Testis (tissue), 2 donors: ENCODE measurements at regions not wholly inside any gene's neighbourhood (a gene's known extent, or its start where the extent isn't known, plus 50 kb on each side); places are given as distances from the start of the nearest gene placed in this dataset.

ENCODE experiments used
- CTCF ChIP-seq, 3 experiments: fragments of 450-650 bp in 2 of 3; fragments of 200-600 bp in 1 of 3; sonication (generic) in 1 of 3; IDR thresholded peaks; one replicate each; pipeline ENCODE4 v1.5.1; 2016 to 2019; ENCODE audit warnings: antibody characterized with exemption in 3 of 3, mild to moderate bottlenecking in 2 of 3, moderate library complexity in 1 of 3
- POLR2A ChIP-seq: fragments of 450-650 bp; IDR thresholded peaks from one replicate; pipeline ENCODE4 v1.6.1; 2017; ENCODE audit warnings: antibody characterized with exemption, mild to moderate bottlenecking, moderate library complexity

GRCh38 chr2:143873886-143874285, 646.0 kb downstream of the ZEB2 start:
- TF ChIP-seq CTCF (IDR thresholded peaks at IDR 0.05) (no peak), POLR2A (no peak)
